ENCODE measurements at regions not wholly inside any gene's neighbourhood (a gene's known extent, or its start where the extent isn't known, plus 50 kb on each side); places are given as distances from the start of the nearest gene placed in this dataset.

GRCh38 chr13:68636784-68637183 is 1406.6 kb upstream of the PCDH9 start:
- WGBS, 2 donors, result 42 to 72% methylated on average over 1 of the region's 1 CpG

GRCh38 chr13:68628994-68629393 is 1398.9 kb upstream of the PCDH9 start:
- no peaks in the 10 kb centered on the region for H3K9me3 ChIP-seq
- H3K4me3 ChIP-seq, result no peak overlapping the region
- H3K36me3 ChIP-seq, result no peaks in the 10 kb centered on the region
- no peaks in the 10 kb centered on the region for H3K27me3 ChIP-seq
- no peak for TF ChIP-seq POLR2AphosphoS5 (IDR thresholded peaks at IDR 0.05)
- TF ChIP-seq POLR2A (IDR thresholded peaks at IDR 0.05), result no peak
- no peak for TF ChIP-seq EP300 (IDR thresholded peaks at IDR 0.05)
- no peak for TF ChIP-seq CTCF (IDR thresholded peaks at IDR 0.05)
- H3K4me1 ChIP-seq, result no peaks in the 10 kb centered on the region
- no peak overlapping the region for H3K27ac ChIP-seq
- intact Hi-C loops (cut with DNase I), result no loop called here
- DNase-seq, result no peak

More at GRCh38 chr13:68636784-68637183, 1406.6 kb upstream of the PCDH9 start:
- Histone ChIP-seq H3K36me3 (no peaks in the 10 kb centered on the region), H3K4me3 (no peak overlapping the region), H3K4me1 (no peaks in the 10 kb centered on the region), H3K9me3 (no peaks in the 10 kb centered on the region), H3K27ac (no peak overlapping the region), H3K27me3 (no peaks in the 10 kb centered on the region)
- TF ChIP-seq EP300 (IDR thresholded peaks at IDR 0.05) (no peak), CTCF (IDR thresholded peaks at IDR 0.05) (no peak), POLR2AphosphoS5 (IDR thresholded peaks at IDR 0.05) (no peak), POLR2A (IDR thresholded peaks at IDR 0.05) (no peak)
- no peak for DNase-seq
- intact Hi-C loops (cut with DNase I), result no loop called here

GRCh38 chr13:68627379-68627778 is 1397.2 kb upstream of the PCDH9 start:
- TF ChIP-seq POLR2AphosphoS5 (IDR thresholded peaks at IDR 0.05) (no peak), POLR2A (IDR thresholded peaks at IDR 0.05) (no peak), CTCF (IDR thresholded peaks at IDR 0.05) (no peak), EP300 (IDR thresholded peaks at IDR 0.05) (no peak)
- Histone ChIP-seq H3K9me3 (no peaks in the 10 kb centered on the region), H3K36me3 (no peaks in the 10 kb centered on the region), H3K27me3 (no peaks in the 10 kb centered on the region), H3K4me3 (no peak overlapping the region), H3K27ac (no peak overlapping the region), H3K4me1 (no peaks in the 10 kb centered on the region)
- DNase-seq, result no peak
- intact Hi-C loops (cut with DNase I), result no loop called here
- 70 to 75% methylated on average over 3 of the region's 3 CpGs for WGBS, 2 donors

GRCh38 chr13:68616600-68617222 is 1386.6 kb upstream of the PCDH9 start:
- H3K4me1 ChIP-seq, result no peaks in the 10 kb centered on the region
- 71 to 77% methylated on average over 10 of the region's 10 CpGs for WGBS, 2 donors
- no peaks in the 10 kb centered on the region for H3K27me3 ChIP-seq
- no peak overlapping the region for H3K27ac ChIP-seq
- TF ChIP-seq POLR2A (IDR thresholded peaks at IDR 0.05) (no peak), EP300 (IDR thresholded peaks at IDR 0.05) (no peak), POLR2AphosphoS5 (IDR thresholded peaks at IDR 0.05) (no peak), CTCF (IDR thresholded peaks at IDR 0.05) (no peak)
- no peaks in the 10 kb centered on the region for H3K36me3 ChIP-seq
- no peaks in the 10 kb centered on the region for H3K9me3 ChIP-seq
- H3K4me3 ChIP-seq, result no peak overlapping the region
- DNase-seq, result no peak
- intact Hi-C loops (cut with DNase I), result no loop called here

GRCh38 chr13:68609661-68610060 is 1379.5 kb upstream of the PCDH9 start:
- 86 to 87% methylated on average over 8 of the region's 8 CpGs for WGBS, 2 donors
- Histone ChIP-seq H3K27me3 (no peaks in the 10 kb centered on the region), H3K9me3 (no peaks in the 10 kb centered on the region), H3K36me3 (no peaks in the 10 kb centered on the region), H3K4me3 (no peak overlapping the region), H3K27ac (no peak overlapping the region), H3K4me1 (no peaks in the 10 kb centered on the region)
- DNase-seq, result no peak
- intact Hi-C loops (cut with DNase I), result no loop called here
- TF ChIP-seq EP300 (IDR thresholded peaks at IDR 0.05) (no peak), CTCF (IDR thresholded peaks at IDR 0.05) (no peak), POLR2A (IDR thresholded peaks at IDR 0.05) (no peak)

All from sigmoid colon (tissue), 6 donors.